ENCODE measurements at regions not wholly inside any gene's neighbourhood (a gene's known extent, or its start where the extent isn't known, plus 50 kb on each side); places are given as distances from the start of the nearest gene placed in this dataset.

- no peak for TF ChIP-seq CTCF (IDR thresholded peaks at IDR 0.05; ENCODE audit: low read depth, low read length)
- no peak for TF ChIP-seq EZH2phosphoT487 (IDR thresholded peaks at IDR 0.05; ENCODE audit: low read depth)
Measured at GRCh38 chr6:4678506-4679300, 97.5 kb upstream of the CDYL start.
